ENCODE measurements at regions not wholly inside any gene's neighbourhood (a gene's known extent, or its start where the extent isn't known, plus 50 kb on each side); places are given as distances from the start of the nearest gene placed in this dataset.

- peaks cover 0 to 7% (median 0%) of the 10 kb centered on the region in 11 donors for H3K9me3 ChIP-seq
- H3K27me3 ChIP-seq, result peaks cover 0 to 5% (median 0%) of the 10 kb centered on the region in 7 donors
- H3K4me3 ChIP-seq, result no peak overlapping the region
- H3K4me1 ChIP-seq, result no peaks in the 10 kb centered on the region
- no peaks in the 10 kb centered on the region for H3K36me3 ChIP-seq
- no peak overlapping the region for H3K27ac ChIP-seq
- DNase-seq (no peak), ATAC-seq (no peak)
- 82 to 84% methylated on average over 3 of the region's 3 CpGs for WGBS, 2 donors
- intact Hi-C loops (cut with DNase I), result no loop called here
- TF ChIP-seq, protein P1, sequence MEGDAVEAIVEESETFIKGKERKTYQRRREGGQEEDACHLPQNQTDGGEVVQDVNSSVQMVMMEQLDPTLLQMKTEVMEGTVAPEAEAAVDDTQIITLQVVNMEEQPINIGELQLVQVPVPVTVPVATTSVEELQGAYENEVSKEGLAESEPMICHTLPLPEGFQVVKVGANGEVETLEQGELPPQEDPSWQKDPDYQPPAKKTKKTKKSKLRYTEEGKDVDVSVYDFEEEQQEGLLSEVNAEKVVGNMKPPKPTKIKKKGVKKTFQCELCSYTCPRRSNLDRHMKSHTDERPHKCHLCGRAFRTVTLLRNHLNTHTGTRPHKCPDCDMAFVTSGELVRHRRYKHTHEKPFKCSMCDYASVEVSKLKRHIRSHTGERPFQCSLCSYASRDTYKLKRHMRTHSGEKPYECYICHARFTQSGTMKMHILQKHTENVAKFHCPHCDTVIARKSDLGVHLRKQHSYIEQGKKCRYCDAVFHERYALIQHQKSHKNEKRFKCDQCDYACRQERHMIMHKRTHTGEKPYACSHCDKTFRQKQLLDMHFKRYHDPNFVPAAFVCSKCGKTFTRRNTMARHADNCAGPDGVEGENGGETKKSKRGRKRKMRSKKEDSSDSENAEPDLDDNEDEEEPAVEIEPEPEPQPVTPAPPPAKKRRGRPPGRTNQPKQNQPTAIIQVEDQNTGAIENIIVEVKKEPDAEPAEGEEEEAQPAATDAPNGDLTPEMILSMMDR (IDR thresholded peaks at IDR 0.05), result no peak
These were observed 664.5 kb downstream of the KCNA4 start for GRCh38 chr11:29352273-29352795.

DNA sequence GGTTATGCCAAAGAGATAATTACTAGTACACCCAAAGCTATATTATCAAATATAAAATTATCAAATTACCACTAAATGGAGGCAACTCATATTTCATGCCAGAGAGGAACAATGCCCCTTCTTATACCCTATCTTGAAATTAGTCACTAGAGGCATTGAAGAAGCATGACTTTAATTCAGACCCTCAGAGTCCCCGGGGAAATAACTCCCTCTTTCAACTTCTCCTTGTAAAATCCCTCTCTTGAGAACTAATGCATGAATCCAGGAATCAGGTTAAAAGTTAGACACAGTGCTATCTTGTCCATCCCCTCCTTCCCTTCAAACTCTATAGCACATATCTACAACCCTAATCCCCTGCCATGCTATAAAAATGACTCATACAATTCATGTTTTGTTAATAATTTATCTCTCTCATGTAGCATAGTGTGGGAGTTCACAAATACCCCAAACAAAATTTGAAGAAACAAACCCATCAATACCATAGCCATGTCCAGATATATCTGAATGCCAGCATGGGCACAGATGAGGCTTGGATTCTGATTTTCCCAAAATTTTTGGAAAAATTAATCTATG is 665.4 kb downstream of the KCNA4 start:
- H3K9me3 ChIP-seq, result peaks cover 0 to 1% (median 0%) of the 10 kb centered on the region in 11 donors
- WGBS, 2 donors, result 59 to 63% methylated on average over 1 of the region's 1 CpG

GRCh38 chr11:29343465-29344333 is 673.1 kb downstream of the KCNA4 start:
- ATAC-seq (peak in 2 of 8 donors; percentile 33 to 74), DNase-seq (peak; percentile 5 to 49)
- intact Hi-C loops (cut with DNase I), result no loop called here
- H3K9me3 ChIP-seq, result no peaks in the 10 kb centered on the region
- peaks cover 0 to 7% (median 0%) of the 10 kb centered on the region in 7 donors for H3K27me3 ChIP-seq
- TF ChIP-seq, protein P1 (IDR thresholded peaks at IDR 0.05), result peak; percentile 42 to 86 (median 78)
- no peaks in the 10 kb centered on the region for H3K36me3 ChIP-seq
- H3K27ac ChIP-seq, result no peak overlapping the region
- no peak overlapping the region for H3K4me3 ChIP-seq
- H3K4me1 ChIP-seq, result no peaks in the 10 kb centered on the region
- WGBS, 2 donors, result 19 to 29% methylated on average over 8 of the region's 8 CpGs

More for the DNA sequence above, 665.4 kb downstream of the KCNA4 start:
- Histone ChIP-seq H3K4me3 (no peak overlapping the region), H3K27me3 (peaks cover 0 to 5% (median 0%) of the 10 kb centered on the region in 7 donors), H3K4me1 (no peaks in the 10 kb centered on the region), H3K36me3 (no peaks in the 10 kb centered on the region), H3K27ac (no peak overlapping the region)
- DNase-seq, result no peak
- ATAC-seq, result no peak
- TF ChIP-seq, protein P1 (IDR thresholded peaks at IDR 0.05), result no peak
- intact Hi-C loops (cut with DNase I), result no loop called here

- intact Hi-C loops (cut with DNase I), result loop anchor here in 1 of 10 donors (10.0 kb wide), 1 partner anchor 1642 kb away; no protein-coding TSS in a partner anchor
- H3K4me3 ChIP-seq, result no peak overlapping the region
These were observed 679.9 kb downstream of the KCNA4 start for GRCh38 chr11:29336727-29337575.

More at GRCh38 chr11:29336727-29337575, 679.9 kb downstream of the KCNA4 start:
- Histone ChIP-seq H3K9me3 (no peaks in the 10 kb centered on the region), H3K27ac (no peak overlapping the region), H3K36me3 (no peaks in the 10 kb centered on the region), H3K27me3 (peaks cover 0 to 13% (median 0%) of the 10 kb centered on the region in 7 donors), H3K4me1 (no peaks in the 10 kb centered on the region)
- 47 to 57% methylated on average over 8 of the region's 8 CpGs for WGBS, 2 donors
- ATAC-seq (no peak), DNase-seq (no peak)
- TF ChIP-seq, protein P1 (IDR thresholded peaks at IDR 0.05), result no peak
